PFSK-1 (cell line): ENCODE measurements at regions not wholly inside any gene's neighbourhood (a gene's known extent, or its start where the extent isn't known, plus 50 kb on each side); places are given as distances from the start of the nearest gene placed in this dataset.

Experiments used
- FOXP2 ChIP-seq: optimal IDR thresholded peaks from 2 replicates; pipeline ENCODE3; 2011; ENCODE audit warnings: borderline replicate concordance, control low read depth, inconsistent platforms; ENCODE audit not compliant: insufficient read depth; ENCODE audit errors: extremely low read length, extremely low read depth
- POLR2AphosphoS5 ChIP-seq: IDR thresholded peaks from 2 replicates; pipeline ENCODE4 v1.6.1; 2012; ENCODE audit warnings: low read depth, mild to moderate bottlenecking, control low read depth, low read length, moderate library complexity
- REST ChIP-seq, 2 experiments: IDR thresholded peaks; 2 replicates each; pipeline versions ENCODE4 v1.6.1 to v1.8.0; 2011 to 2012; ENCODE audit warnings: low read depth in 2 of 2, low read length in 2 of 2, control low read depth in 1 of 2, inconsistent platforms in 1 of 2, mild to moderate bottlenecking in 1 of 2, moderate library complexity in 1 of 2; ENCODE audit not compliant: insufficient read depth in 1 of 2
- SIN3A ChIP-seq: IDR thresholded peaks from 2 replicates; pipeline ENCODE4 v1.6.1; 2012; ENCODE audit warnings: mild to moderate bottlenecking, low read length, moderate library complexity, borderline replicate concordance; ENCODE audit not compliant: insufficient read depth
- TAF1 ChIP-seq: IDR thresholded peaks from 2 replicates; pipeline ENCODE4 v1.6.1; 2012; ENCODE audit warnings: low read length, control low read depth, borderline replicate concordance; ENCODE audit not compliant: insufficient read depth

DNA sequence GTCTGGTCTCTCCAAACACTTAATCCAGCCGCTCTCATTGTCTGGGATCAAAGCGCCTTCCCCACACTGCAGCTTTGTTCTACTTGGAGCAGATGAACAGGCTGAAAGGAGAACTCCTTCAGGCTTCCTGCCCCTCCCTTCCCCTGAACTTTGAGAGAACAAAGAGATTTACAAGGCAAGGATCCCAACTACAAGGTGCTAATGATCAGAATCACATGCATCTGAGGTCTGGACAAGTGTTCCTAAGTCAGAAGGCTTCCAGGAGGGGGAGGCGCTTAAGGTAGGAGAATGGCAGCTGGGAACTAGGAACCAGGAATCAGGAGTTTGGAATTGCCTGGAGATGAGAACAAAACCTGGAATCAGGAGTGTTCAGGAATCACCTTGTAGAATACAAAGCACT lies 606.3 kb upstream of the CDH11 start:
- TF ChIP-seq TAF1: no peak
- TF ChIP-seq REST (IDR thresholded peaks at IDR 0.05; ENCODE audit: insufficient read depth in 1 of 2, low read depth in 2 of 2, low read length in 2 of 2): no peak
- TF ChIP-seq FOXP2: no peak
- TF ChIP-seq POLR2AphosphoS5: no peak
- TF ChIP-seq SIN3A: no peak

GRCh38 chr16:65727534-65728137 lies 605.8 kb upstream of the CDH11 start:
- TF ChIP-seq SIN3A: no peak
- no peak for TF ChIP-seq FOXP2
- no peak for TF ChIP-seq POLR2AphosphoS5
- TF ChIP-seq TAF1: no peak
- no peak for TF ChIP-seq REST (IDR thresholded peaks at IDR 0.05; ENCODE audit: insufficient read depth in 1 of 2, low read depth in 2 of 2, low read length in 2 of 2)

GRCh38 chr16:65725156-65725845 lies 603.4 kb upstream of the CDH11 start:
- no peak for TF ChIP-seq TAF1

DNA sequence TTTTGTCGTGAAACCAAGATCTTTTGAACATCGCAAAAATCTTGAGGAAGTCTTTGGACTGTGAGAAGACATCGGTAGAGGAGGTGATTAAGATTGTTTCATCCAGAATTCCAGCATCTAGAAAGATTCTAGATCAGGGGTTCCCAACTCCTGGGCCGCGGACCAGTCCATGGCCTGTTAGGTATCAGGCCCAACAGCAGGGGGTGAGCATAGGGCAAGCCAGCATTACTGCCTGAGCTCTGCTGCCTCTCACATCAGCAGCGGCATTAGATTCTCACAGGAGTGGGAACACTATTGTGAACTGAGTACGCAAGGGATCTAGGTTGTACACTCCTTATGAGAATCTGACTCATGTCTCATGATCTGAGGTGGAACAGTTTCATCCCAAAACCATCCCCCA lies 600.6 kb upstream of the CDH11 start:
- TF ChIP-seq REST (IDR thresholded peaks at IDR 0.05; ENCODE audit: insufficient read depth in 1 of 2, low read depth in 2 of 2, low read length in 2 of 2) (no peak), POLR2AphosphoS5 (no peak), SIN3A (no peak), FOXP2 (no peak)

- TF ChIP-seq POLR2AphosphoS5 (no peak), SIN3A (no peak), FOXP2 (no peak), TAF1 (no peak), REST (IDR thresholded peaks at IDR 0.05; ENCODE audit: insufficient read depth in 1 of 2, low read depth in 2 of 2, low read length in 2 of 2) (no peak)
These were observed 596.0 kb upstream of the CDH11 start for GRCh38 chr16:65717846-65718245.
